ENCODE measurements at regions not wholly inside any gene's neighbourhood (a gene's known extent, or its start where the extent isn't known, plus 50 kb on each side); places are given as distances from the start of the nearest gene placed in this dataset.
"Not testable (repeated sequence)": the region's sequence is repeated elsewhere in the genome, so short reads cannot be mapped to it uniquely, and the experiment has no call there.

- Histone ChIP-seq H3K4me3 (no peak overlapping the region), H3K36me3 (replicated peaks in 1 of 2; ENCODE audit: insufficient read depth in 1 of 2, low read depth in 2 of 2) (no peaks in the 10 kb centered on the region), H3K27ac (no peak overlapping the region), H3K27me3 (no peaks in the 10 kb centered on the region), H3K9me3 (no peaks in the 10 kb centered on the region), H3K4me1 (no peaks in the 10 kb centered on the region)
- TF ChIP-seq POLR2A (IDR thresholded peaks at IDR 0.05) (no peak), CTCF (IDR thresholded peaks at IDR 0.05) (no peak)
- intact Hi-C loops (cut with DNase I) = no loop called here
- ATAC-seq = no peak
- 64 to 73% methylated on average over 2 of the region's 2 CpGs for WGBS, 2 donors
- DNase-seq = no peak
Measured at GRCh38 chr7:52615021-52615695, 420.3 kb upstream of the POM121L12 start.

GRCh38 chr7:52609511-52609910 lies 425.9 kb upstream of the POM121L12 start:
- DNase-seq (no peak), ATAC-seq (no peak)
- Histone ChIP-seq H3K9me3 (no peaks in the 10 kb centered on the region), H3K4me1 (no peaks in the 10 kb centered on the region), H3K36me3 (replicated peaks in 1 of 2; ENCODE audit: insufficient read depth in 1 of 2, low read depth in 2 of 2) (no peaks in the 10 kb centered on the region), H3K27me3 (no peaks in the 10 kb centered on the region), H3K27ac (no peak overlapping the region), H3K4me3 (no peak overlapping the region)
- WGBS, 2 donors = 77 to 87% methylated on average over 6 of the region's 6 CpGs
- intact Hi-C loops (cut with DNase I) = no loop called here
- no peak for TF ChIP-seq POLR2A (IDR thresholded peaks at IDR 0.05)
- no peak for TF ChIP-seq CTCF (IDR thresholded peaks at IDR 0.05)

- H3K27me3 ChIP-seq = no peaks in the 10 kb centered on the region
- no peaks in the 10 kb centered on the region for H3K36me3 ChIP-seq (replicated peaks in 1 of 2; ENCODE audit: insufficient read depth in 1 of 2, low read depth in 2 of 2)
- no peaks in the 10 kb centered on the region for H3K9me3 ChIP-seq
- H3K27ac ChIP-seq = no peak overlapping the region
- 33 to 48% methylated on average over 3 of the region's 3 CpGs for WGBS, 2 donors
- no peak for ATAC-seq
- no peaks in the 10 kb centered on the region for H3K4me1 ChIP-seq
- H3K4me3 ChIP-seq = no peak overlapping the region
- no peak for TF ChIP-seq POLR2A (IDR thresholded peaks at IDR 0.05)
- TF ChIP-seq CTCF (IDR thresholded peaks at IDR 0.05) = no peak
- no peak for DNase-seq
- intact Hi-C loops (cut with DNase I) = no loop called here
Measured at GRCh38 chr7:52592698-52593097, 442.7 kb upstream of the POM121L12 start.

GRCh38 chr7:52586704-52587103 lies 448.7 kb upstream of the POM121L12 start:
- intact Hi-C loops (cut with DNase I) = no loop called here
- WGBS, 2 donors = 5 to 10% methylated on average over 4 of the region's 4 CpGs
- Histone ChIP-seq H3K27ac (no peak overlapping the region), H3K27me3 (no peaks in the 10 kb centered on the region), H3K4me1 (no peaks in the 10 kb centered on the region), H3K4me3 (no peak overlapping the region), H3K9me3 (no peaks in the 10 kb centered on the region), H3K36me3 (replicated peaks in 1 of 2; ENCODE audit: insufficient read depth in 1 of 2, low read depth in 2 of 2) (no peaks in the 10 kb centered on the region)
- TF ChIP-seq CTCF (IDR thresholded peaks at IDR 0.05) (no peak), POLR2A (IDR thresholded peaks at IDR 0.05) (no peak)
- ATAC-seq (no peak), DNase-seq (no peak)

- 34 to 42% methylated on average over 2 of the region's 2 CpGs for WGBS, 2 donors
- Histone ChIP-seq H3K4me1 (no peaks in the 10 kb centered on the region), H3K27me3 (no peaks in the 10 kb centered on the region), H3K27ac (no peak overlapping the region), H3K4me3 (no peak overlapping the region), H3K36me3 (replicated peaks in 1 of 2; ENCODE audit: insufficient read depth in 1 of 2, low read depth in 2 of 2) (no peaks in the 10 kb centered on the region), H3K9me3 (no peaks in the 10 kb centered on the region)
- intact Hi-C loops (cut with DNase I) = no loop called here
- DNase-seq (no peak), ATAC-seq (no peak)
- no peak for TF ChIP-seq CTCF (IDR thresholded peaks at IDR 0.05)
- no peak for TF ChIP-seq POLR2A (IDR thresholded peaks at IDR 0.05)
Measured at GRCh38 chr7:52584041-52584440, 451.4 kb upstream of the POM121L12 start.

GRCh38 chr7:52573141-52573540 lies 462.3 kb upstream of the POM121L12 start:
- 81 to 91% methylated on average over 6 of the region's 6 CpGs for WGBS, 2 donors
- DNase-seq; H3K36me3 ChIP-seq (replicated peaks in 1 of 2; ENCODE audit: insufficient read depth in 1 of 2, low read depth in 2 of 2); intact Hi-C loops (cut with DNase I); H3K9me3 ChIP-seq; H3K27me3 ChIP-seq; H3K4me1 ChIP-seq; ATAC-seq; H3K27ac ChIP-seq; H3K4me3 ChIP-seq: not testable (repeated sequence)

All from body of pancreas (tissue), 4 donors.